GM12875 (cell line): ENCODE measurements at regions not wholly inside any gene's neighbourhood (a gene's known extent, or its start where the extent isn't known, plus 50 kb on each side); places are given as distances from the start of the nearest gene placed in this dataset.

Source experiments
- H3K4me3 ChIP-seq: one replicate; pipeline ENCODE4 v1.5.1; 2011; ENCODE audit warnings: low read depth, low read length, control low read depth
- TF ChIP-seq, protein P1 (sequence below): IDR thresholded peaks from 2 replicates; pipeline ENCODE4 v1.5.1; 2011; ENCODE audit warnings: low read depth, mild to moderate bottlenecking, control low read depth, inconsistent platforms, low read length, moderate library complexity, borderline replicate concordance; ENCODE audit not compliant: insufficient read depth

DNA sequence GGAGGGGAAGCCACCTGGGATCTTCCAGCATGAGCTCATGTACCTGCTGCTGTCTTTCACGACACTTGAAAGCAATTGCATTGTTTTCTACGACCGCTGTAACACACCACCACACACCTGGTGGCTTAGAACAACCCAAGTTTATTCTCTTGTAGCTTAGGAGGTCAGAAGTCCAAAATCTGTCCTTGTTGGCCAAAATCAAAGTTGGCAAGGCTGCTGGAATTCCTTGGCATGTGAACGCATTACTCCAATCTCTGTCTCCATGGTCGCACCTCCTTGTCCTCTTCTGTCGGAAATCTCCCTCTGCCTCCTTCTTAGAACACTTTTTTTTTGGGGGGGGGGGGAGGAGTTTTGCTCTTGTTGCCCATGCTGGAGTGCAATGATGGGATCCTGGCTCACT lies 305.7 kb downstream of the BAMBI start:
- no peak overlapping the region for H3K4me3 ChIP-seq
- TF ChIP-seq, protein P1, sequence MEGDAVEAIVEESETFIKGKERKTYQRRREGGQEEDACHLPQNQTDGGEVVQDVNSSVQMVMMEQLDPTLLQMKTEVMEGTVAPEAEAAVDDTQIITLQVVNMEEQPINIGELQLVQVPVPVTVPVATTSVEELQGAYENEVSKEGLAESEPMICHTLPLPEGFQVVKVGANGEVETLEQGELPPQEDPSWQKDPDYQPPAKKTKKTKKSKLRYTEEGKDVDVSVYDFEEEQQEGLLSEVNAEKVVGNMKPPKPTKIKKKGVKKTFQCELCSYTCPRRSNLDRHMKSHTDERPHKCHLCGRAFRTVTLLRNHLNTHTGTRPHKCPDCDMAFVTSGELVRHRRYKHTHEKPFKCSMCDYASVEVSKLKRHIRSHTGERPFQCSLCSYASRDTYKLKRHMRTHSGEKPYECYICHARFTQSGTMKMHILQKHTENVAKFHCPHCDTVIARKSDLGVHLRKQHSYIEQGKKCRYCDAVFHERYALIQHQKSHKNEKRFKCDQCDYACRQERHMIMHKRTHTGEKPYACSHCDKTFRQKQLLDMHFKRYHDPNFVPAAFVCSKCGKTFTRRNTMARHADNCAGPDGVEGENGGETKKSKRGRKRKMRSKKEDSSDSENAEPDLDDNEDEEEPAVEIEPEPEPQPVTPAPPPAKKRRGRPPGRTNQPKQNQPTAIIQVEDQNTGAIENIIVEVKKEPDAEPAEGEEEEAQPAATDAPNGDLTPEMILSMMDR: no peak

DNA sequence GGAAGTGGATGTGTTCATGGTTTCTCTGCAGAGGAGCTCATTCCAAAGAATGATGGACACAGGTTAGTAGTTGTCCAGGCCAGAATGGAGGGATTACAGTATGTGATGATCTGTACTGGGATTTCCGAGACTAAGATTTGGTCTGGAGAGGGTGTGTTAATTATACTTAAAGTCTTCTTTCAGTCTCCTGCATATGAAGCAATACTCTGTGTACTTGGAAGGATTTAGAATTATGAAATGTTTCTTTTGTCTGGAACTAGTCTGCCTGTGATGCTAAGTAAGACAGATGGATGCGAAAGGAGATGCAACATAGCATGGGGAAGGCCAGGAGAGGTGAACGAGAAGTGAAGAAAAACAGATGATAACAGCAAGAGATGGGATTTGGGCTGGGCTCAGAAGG lies 305.1 kb upstream of the LYZL1 start:
- TF ChIP-seq, protein P1: no peak
- H3K4me3 ChIP-seq: no peak overlapping the region

DNA sequence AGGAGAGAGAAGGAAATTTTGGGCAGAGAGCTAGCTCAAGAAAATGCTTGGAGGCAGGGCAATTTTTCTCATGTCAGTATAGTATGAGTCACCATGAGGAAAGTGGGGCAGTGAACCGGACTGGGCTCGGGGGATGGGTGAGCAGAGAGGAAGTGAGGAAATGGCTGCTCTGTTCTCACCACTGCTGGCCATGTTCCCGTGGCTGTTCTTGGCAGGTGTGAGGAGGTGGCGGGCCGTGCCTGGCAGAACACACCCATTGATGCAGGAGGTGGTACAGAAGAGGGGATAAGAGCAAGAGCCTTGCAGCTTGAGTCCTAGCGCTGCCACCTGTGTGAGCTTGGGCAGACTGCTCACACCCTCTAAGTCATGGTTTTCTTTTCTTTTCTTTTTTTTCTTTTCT lies 304.4 kb upstream of the LYZL1 start:
- H3K4me3 ChIP-seq: no peak overlapping the region
- TF ChIP-seq, protein P1: no peak

DNA sequence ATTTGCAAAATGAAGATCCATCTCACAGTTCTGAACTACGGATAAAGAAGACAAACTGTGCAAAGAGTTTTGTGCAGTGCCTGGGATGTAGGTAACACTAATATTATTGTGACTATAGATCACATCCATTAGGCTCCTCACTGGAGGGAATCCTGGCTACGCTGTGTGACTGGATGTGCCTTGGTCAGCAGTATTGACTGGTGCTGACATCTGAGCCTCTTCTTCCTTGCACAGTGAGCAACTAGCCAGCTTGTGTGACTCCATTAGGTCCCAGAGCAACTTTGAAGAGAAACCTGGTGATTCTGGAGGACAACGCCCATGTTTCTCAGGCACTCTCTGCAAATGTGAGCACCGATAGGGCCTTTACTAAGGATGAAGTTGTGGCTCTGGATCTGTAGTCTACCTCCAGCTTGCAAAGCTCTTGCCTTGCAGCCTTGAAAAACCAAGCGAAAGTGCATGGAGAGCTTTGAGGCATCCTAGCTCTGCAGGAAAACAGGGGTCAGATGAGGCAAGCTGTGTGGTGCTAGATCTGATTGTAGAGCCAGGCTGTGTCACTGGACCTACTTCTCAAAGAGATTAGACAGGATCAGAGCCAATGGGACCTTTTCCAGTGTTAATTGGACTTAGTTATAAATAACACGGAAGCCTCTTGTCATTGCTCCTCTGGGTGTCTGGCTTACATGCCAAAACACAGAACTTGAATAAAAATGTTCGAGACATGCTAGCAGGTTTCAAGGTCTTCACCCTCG lies 303.6 kb upstream of the LYZL1 start:
- no peak overlapping the region for H3K4me3 ChIP-seq
- TF ChIP-seq, protein P1: no peak

DNA sequence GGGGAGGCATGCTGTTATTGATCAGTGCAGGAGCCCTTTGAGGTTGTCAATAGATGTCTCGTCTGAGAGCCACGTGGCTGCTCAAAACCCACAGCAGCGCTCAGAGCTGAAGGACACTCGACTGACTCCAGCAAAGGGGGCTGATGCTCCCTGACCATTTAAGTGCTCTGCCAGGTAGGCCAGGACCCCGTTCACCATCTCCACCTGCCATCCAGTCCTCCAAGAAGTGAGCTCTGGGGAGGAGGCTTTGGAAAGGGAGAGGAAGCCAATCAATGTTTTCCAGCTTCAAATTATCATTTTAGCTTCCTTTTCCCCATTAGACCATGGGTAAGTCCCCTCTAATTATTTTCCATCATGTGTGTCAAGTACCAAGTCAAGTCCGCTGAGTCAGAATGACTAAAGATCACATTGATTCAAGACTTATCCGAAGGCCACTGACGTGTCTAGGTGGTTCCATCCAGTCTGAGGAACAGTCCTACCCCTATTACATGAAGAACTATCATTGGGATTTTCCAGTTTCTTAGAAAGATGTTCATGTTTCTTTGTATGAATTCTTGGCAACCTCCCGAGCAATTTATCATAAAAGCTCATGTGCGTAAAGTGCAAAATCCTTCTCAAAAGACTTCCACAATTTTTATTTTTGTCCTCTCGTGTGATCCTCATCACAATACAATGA lies 302.6 kb upstream of the LYZL1 start:
- no peak overlapping the region for H3K4me3 ChIP-seq
- TF ChIP-seq, protein P1: no peak

DNA sequence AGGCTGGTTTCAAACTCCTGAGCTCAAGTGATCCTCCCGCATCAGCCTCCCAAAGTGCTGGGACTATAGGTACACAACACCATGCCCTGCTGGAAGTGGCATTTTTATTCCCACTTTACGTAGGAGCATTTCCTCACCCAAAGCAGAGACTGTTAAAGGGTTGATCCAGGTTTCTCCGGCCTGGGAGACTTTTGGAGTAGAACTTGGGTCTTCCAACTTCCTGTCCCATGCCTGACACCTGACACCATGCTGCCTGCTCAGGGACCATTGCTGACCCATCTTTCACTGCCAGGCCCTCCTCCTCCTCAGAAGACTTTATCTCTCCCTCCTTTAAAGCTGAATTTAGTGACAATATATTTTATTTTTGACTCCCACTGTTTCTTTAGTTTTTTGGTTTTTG lies 302.0 kb upstream of the LYZL1 start:
- no peak overlapping the region for H3K4me3 ChIP-seq
- TF ChIP-seq, protein P1: no peak
